ENCODE measurements at regions not wholly inside any gene's neighbourhood (a gene's known extent, or its start where the extent isn't known, plus 50 kb on each side); places are given as distances from the start of the nearest gene placed in this dataset.

- TF ChIP-seq POLR2A (IDR thresholded peaks at IDR 0.05) = no peak
- Histone ChIP-seq H3K9me3 (no peaks in the 10 kb centered on the region), H3K27ac (no peak overlapping the region), H3K27me3 (no peaks in the 10 kb centered on the region), H3K4me3 (no peak overlapping the region), H3K4me1 (no peaks in the 10 kb centered on the region), H3K36me3 (no peaks in the 10 kb centered on the region)
- intact Hi-C loops (cut with DNase I; ENCODE audit: low total_unique reads) (no loop called here), in situ Hi-C loops (cut with MboI; ENCODE audit: low sequenced_read_pairs in 4 of 4) (no loop called here)
- DNase-seq = no peak
- no peak for ATAC-seq
Measured at GRCh38 chr7:67455508-67455907, 458.9 kb downstream of the TYW1 start.

GRCh38 chr7:67462781-67463191 is 466.2 kb downstream of the TYW1 start:
- in situ Hi-C loops (cut with MboI; ENCODE audit: low sequenced_read_pairs in 4 of 4) = no loop called here
- TF ChIP-seq POLR2A (IDR thresholded peaks at IDR 0.05) (no peak), CTCF (IDR thresholded peaks at IDR 0.05 in 4 of 5, conservative IDR thresholded peaks at IDR 0.05 in 1 of 5) (no peak)
- no peak for ATAC-seq

GRCh38 chr7:67463316-67463715 is 466.7 kb downstream of the TYW1 start:
- in situ Hi-C loops (cut with MboI; ENCODE audit: low sequenced_read_pairs in 4 of 4) (no loop called here), intact Hi-C loops (cut with DNase I; ENCODE audit: low total_unique reads) (no loop called here)
- no peaks in the 10 kb centered on the region for H3K4me1 ChIP-seq
- peaks cover 0 to 5% (median 0%) of the 10 kb centered on the region in 3 donors for H3K9me3 ChIP-seq
- no peaks in the 10 kb centered on the region for H3K27me3 ChIP-seq
- no peak for TF ChIP-seq POLR2A (IDR thresholded peaks at IDR 0.05)
- TF ChIP-seq CTCF (IDR thresholded peaks at IDR 0.05 in 4 of 5, conservative IDR thresholded peaks at IDR 0.05 in 1 of 5) = no peak
- H3K27ac ChIP-seq = no peak overlapping the region
- H3K4me3 ChIP-seq = no peak overlapping the region
- DNase-seq = no peak
- H3K36me3 ChIP-seq = no peaks in the 10 kb centered on the region
- ATAC-seq = no peak

More at GRCh38 chr7:67462781-67463191, 466.2 kb downstream of the TYW1 start:
- Histone ChIP-seq H3K27ac (no peak overlapping the region), H3K4me3 (no peak overlapping the region), H3K9me3 (peaks cover 0 to 5% (median 0%) of the 10 kb centered on the region in 3 donors), H3K36me3 (no peaks in the 10 kb centered on the region), H3K27me3 (no peaks in the 10 kb centered on the region), H3K4me1 (no peaks in the 10 kb centered on the region)
- no peak for DNase-seq
- intact Hi-C loops (cut with DNase I; ENCODE audit: low total_unique reads) = no loop called here

- no peak overlapping the region for H3K4me3 ChIP-seq
- TF ChIP-seq CTCF (IDR thresholded peaks at IDR 0.05 in 4 of 5, conservative IDR thresholded peaks at IDR 0.05 in 1 of 5) (no peak), POLR2A (IDR thresholded peaks at IDR 0.05) (no peak)
- no peaks in the 10 kb centered on the region for H3K36me3 ChIP-seq
- DNase-seq (no peak), ATAC-seq (no peak)
- H3K4me1 ChIP-seq = no peaks in the 10 kb centered on the region
- intact Hi-C loops (cut with DNase I; ENCODE audit: low total_unique reads) (no loop called here), in situ Hi-C loops (cut with MboI; ENCODE audit: low sequenced_read_pairs in 4 of 4) (no loop called here)
- H3K9me3 ChIP-seq = peaks cover 0 to 5% (median 0%) of the 10 kb centered on the region in 3 donors
- H3K27ac ChIP-seq = no peak overlapping the region
- no peaks in the 10 kb centered on the region for H3K27me3 ChIP-seq
Measured at GRCh38 chr7:67463983-67464382, 467.4 kb downstream of the TYW1 start.

GRCh38 chr7:67466109-67466508 is 469.5 kb downstream of the TYW1 start:
- H3K36me3 ChIP-seq = no peaks in the 10 kb centered on the region
- no peaks in the 10 kb centered on the region for H3K4me1 ChIP-seq
- in situ Hi-C loops (cut with MboI; ENCODE audit: low sequenced_read_pairs in 4 of 4) (no loop called here), intact Hi-C loops (cut with DNase I; ENCODE audit: low total_unique reads) (no loop called here)
- H3K27ac ChIP-seq = no peak overlapping the region
- TF ChIP-seq POLR2A (IDR thresholded peaks at IDR 0.05) = no peak
- no peak for TF ChIP-seq CTCF (IDR thresholded peaks at IDR 0.05 in 4 of 5, conservative IDR thresholded peaks at IDR 0.05 in 1 of 5)
- DNase-seq = no peak
- no peaks in the 10 kb centered on the region for H3K27me3 ChIP-seq
- H3K4me3 ChIP-seq = no peak overlapping the region
- no peak for ATAC-seq
- H3K9me3 ChIP-seq = peaks cover 0 to 5% (median 0%) of the 10 kb centered on the region in 3 donors

Measured in gastrocnemius medialis (tissue), 4 donors.